HCT116 (cell line): ENCODE measurements at regions not wholly inside any gene's neighbourhood (a gene's known extent, or its start where the extent isn't known, plus 50 kb on each side); places are given as distances from the start of the nearest gene placed in this dataset.

Experiments
- ATAC-seq: fragments of 200-7000 bp; cut with Tn5 transposase; 2 replicates; pipeline ENCODE4 v1.9.1; 2020; ENCODE audit warnings: mild to moderate bottlenecking, moderate library complexity
- BruUV-seq: library from RNA; stranded (reverse); fragments of 400-500 nt; replicated peaks from 2 replicates; lab custom pipeline; 2021; lab: Mats Ljungman, UMichigan
- CTCF ChIA-PET: fragments of 300-600 bp; sonication (Branson Sonifier 250); formaldehyde crosslinking; loops from one replicate; lab custom pipeline; 2021; ENCODE audit warnings: antibody characterized with exemption; lab: Charles Lee
- POLR2A ChIA-PET: fragments of 300-600, 350-600 bp; sonication (Branson Sonifier 250); formaldehyde crosslinking; loops from one replicate; lab custom pipeline; 2021; ENCODE audit warnings: antibody characterized with exemption; lab: Charles Lee
- RAD21 ChIA-PET, 2 experiments: fragments of 300-600 bp; sonication (Branson Sonifier 250); formaldehyde crosslinking; loops; one replicate each; lab custom pipeline; 2023; ENCODE audit warnings: low total read pairs in 2 of 2; ENCODE audit not compliant: uncharacterized antibody in 2 of 2, unreplicated experiment in 2 of 2, low non-redundant PET in 1 of 2; lab: Charles Lee
- DNase-seq: peaks from one replicate; pipeline ENCODE4 v3.0.0-alpha.2; 2010; ENCODE audit warnings: low read depth, low spot score
- H2AFZ ChIP-seq: fragments of 200-600 bp; shearing (Covaris generic), sonication (generic); 2 replicates; pipeline ENCODE4 v1.6.1; 2017; ENCODE audit warnings: low read depth, mixed run types, mixed read lengths, antibody characterized with exemption, low read length; ENCODE audit not compliant: poor library complexity, severe bottlenecking
- H3K27ac ChIP-seq: 2 replicates; pipeline ENCODE4 v1.5.1; 2012; ENCODE audit warnings: low read depth, low read length
- H3K27me3 ChIP-seq: fragments of 200-600 bp; sonication (generic); 2 replicates; pipeline ENCODE4 v1.6.1; 2016; ENCODE audit warnings: mixed run types, low read length, mixed read lengths; ENCODE audit not compliant: insufficient read depth
- H3K36me3 ChIP-seq, 2 experiments: fragments of 200-500 bp in 1 of 2; fragments of 200-600 bp in 1 of 2; sonication (Bioruptor generic) in 1 of 2; sonication (generic) in 1 of 2; 2 replicates each; pipeline versions ENCODE4 v1.5.1 to v1.6.1; 2014 to 2016; ENCODE audit warnings: low read length in 2 of 2, inconsistent platforms in 1 of 2, mixed read lengths in 1 of 2, mixed run types in 1 of 2; ENCODE audit not compliant: insufficient read depth in 2 of 2, control insufficient read depth in 1 of 2
- H3K4me1 ChIP-seq, 2 experiments: fragments of 200-600 bp in 1 of 2; sonication (generic) in 1 of 2; 2 replicates each; pipeline versions ENCODE4 v1.5.1 to v1.6.1; 2012 to 2017; ENCODE audit warnings: low read length in 2 of 2, inconsistent platforms in 1 of 2, mild to moderate bottlenecking in 1 of 2, mixed read lengths in 1 of 2, mixed run types in 1 of 2, moderate library complexity in 1 of 2; ENCODE audit not compliant: insufficient read depth in 2 of 2, control insufficient read depth in 1 of 2
- H3K4me2 ChIP-seq: fragments of 200-600 bp; sonication (generic); 2 replicates; pipeline ENCODE4 v1.6.1; 2017; ENCODE audit warnings: mixed run types, low read length, mixed read lengths
- H3K4me3 ChIP-seq, 2 experiments: fragments of 200-600 bp in 1 of 2; sonication (generic) in 1 of 2; replicated peaks in 1 of 2; 2 replicates each; pipeline ENCODE4 v1.5.1; 2011 to 2016; ENCODE audit warnings: low read length in 2 of 2, control low read depth in 1 of 2, low read depth in 1 of 2, mild to moderate bottlenecking in 1 of 2, mixed read lengths in 1 of 2, mixed run types in 1 of 2
- H3K79me2 ChIP-seq: fragments of 200-600 bp; sonication (generic); 2 replicates; pipeline ENCODE4 v1.6.1; 2017; ENCODE audit warnings: mild to moderate bottlenecking, mixed run types, low read length, moderate library complexity, mixed read lengths; ENCODE audit not compliant: insufficient read depth
- H3K9ac ChIP-seq: fragments of 200-600 bp; sonication (generic); 2 replicates; pipeline ENCODE4 v1.6.1; 2016; ENCODE audit warnings: low read length, mixed read lengths
- H3K9me2 ChIP-seq: fragments of 200-600 bp; sonication (generic), shearing (Covaris generic); 2 replicates; pipeline ENCODE4 v1.6.1; 2017; ENCODE audit warnings: mixed run types, mild to moderate bottlenecking, moderate library complexity; ENCODE audit not compliant: insufficient read depth
- H3K9me3 ChIP-seq, 2 experiments: fragments of 200-500 bp in 1 of 2; fragments of 200-600 bp in 1 of 2; sonication (Bioruptor generic) in 1 of 2; sonication (generic) in 1 of 2; 2 replicates each; pipeline ENCODE4 v1.6.1; 2014 to 2017; ENCODE audit warnings: low read length in 2 of 2, mixed read lengths in 2 of 2, inconsistent platforms in 1 of 2, low read depth in 1 of 2, mild to moderate bottlenecking in 1 of 2, mixed run types in 1 of 2, moderate library complexity in 1 of 2; ENCODE audit not compliant: control insufficient read depth in 1 of 2, insufficient read depth in 1 of 2
- H4K20me1 ChIP-seq: fragments of 200-600 bp; sonication (generic), shearing (Covaris generic); 2 replicates; pipeline ENCODE4 v1.6.1; 2017; ENCODE audit warnings: mixed run types, mild to moderate bottlenecking, moderate library complexity; ENCODE audit not compliant: insufficient read depth
- CBX3 ChIP-seq: IDR thresholded peaks from 2 replicates; pipeline ENCODE4 v1.6.1; 2012; ENCODE audit warnings: low read depth
- CTCF ChIP-seq, 3 experiments: fragments of 200-600 bp in 1 of 3; sonication (generic) in 1 of 3; IDR thresholded peaks in 2 of 3; conservative IDR thresholded peaks in 1 of 3; 2 replicates each; pipeline ENCODE4 v1.5.1; 2012 to 2017; ENCODE audit warnings: low read depth in 2 of 3, low read length in 2 of 3, antibody characterized with exemption in 1 of 3, borderline replicate concordance in 1 of 3, control low read depth in 1 of 3, mild to moderate bottlenecking in 1 of 3, mixed read lengths in 1 of 3, mixed run types in 1 of 3, moderate library complexity in 1 of 3; ENCODE audit not compliant: insufficient read depth in 1 of 3
- EGR1 ChIP-seq: IDR thresholded peaks from 2 replicates; pipeline ENCODE4 v1.6.1; 2012; ENCODE audit warnings: low read depth
- ELF1 ChIP-seq: IDR thresholded peaks from 2 replicates; pipeline ENCODE4 v1.6.1; 2012; ENCODE audit warnings: low read depth, borderline replicate concordance
- FOSL1 ChIP-seq: IDR thresholded peaks from 2 replicates; pipeline ENCODE4 v1.6.1; 2012; ENCODE audit warnings: low read depth
- JUND ChIP-seq: IDR thresholded peaks from 2 replicates; pipeline ENCODE4 v1.6.1; 2012
- MAX ChIP-seq: IDR thresholded peaks from 2 replicates; pipeline ENCODE4 v1.6.1; 2012
- RAD21 ChIP-seq: IDR thresholded peaks from 2 replicates; pipeline ENCODE4 v1.6.1; 2012; ENCODE audit warnings: low read depth, mild to moderate bottlenecking
- REST ChIP-seq: IDR thresholded peaks from 2 replicates; pipeline ENCODE4 v1.6.1; 2012; ENCODE audit warnings: low read depth
- TCF7L2 ChIP-seq: IDR thresholded peaks from 2 replicates; pipeline ENCODE4 v1.7.0; 2011; ENCODE audit warnings: borderline replicate concordance, inconsistent platforms; ENCODE audit not compliant: insufficient read depth, insufficient read length; ENCODE audit errors: extremely low read depth
- YY1 ChIP-seq: IDR thresholded peaks from 2 replicates; pipeline ENCODE4 v1.6.1; 2011; ENCODE audit warnings: low read length, low read depth, moderate library complexity, mild to moderate bottlenecking; ENCODE audit not compliant: insufficient replicate concordance; ENCODE audit errors: extremely low read depth
- ZNF274 ChIP-seq: fragments of 200-500 bp; sonication (Bioruptor generic); IDR thresholded peaks from 2 replicates; pipeline ENCODE4 v1.6.1; 2014; ENCODE audit warnings: mild to moderate bottlenecking, low read depth, low read length, inconsistent platforms
- intact Hi-C: fragments of 100-400 bp; cut with micrococcal nuclease; formaldehyde crosslinking; loops from 2 replicates; pipeline ENCODE4 v1.10.0; 2022

GRCh38 chr10:81215498-81215897 lies 659.5 kb upstream of the NRG3 start:
- no peak overlapping the region for H3K27ac ChIP-seq
- H4K20me1 ChIP-seq = no peaks in the 10 kb centered on the region; the same call in 1 of the 2 replicates
- H3K9me2 ChIP-seq = no peaks in the 10 kb centered on the region
- intact Hi-C loops = no loop called here
- DNase-seq = no peak
- no peaks in the 10 kb centered on the region for H3K79me2 ChIP-seq
- BruUV-seq = no TSS peak
- peaks cover 10 to 11% of the 10 kb centered on the region in 2 experiments; a peak in 2 of 4 replicates for H3K9me3 ChIP-seq
- no peak for ATAC-seq
- H3K4me3 ChIP-seq = no peak overlapping the region
- H3K9ac ChIP-seq = no peak overlapping the region
- H3K27me3 ChIP-seq = no peaks in the 10 kb centered on the region
- no peaks in the 10 kb centered on the region for H3K4me1 ChIP-seq
- no peaks in the 10 kb centered on the region for H3K36me3 ChIP-seq
- no peak overlapping the region for H3K4me2 ChIP-seq
- no peak overlapping the region for H2AFZ ChIP-seq
- RAD21 ChIA-PET = no interaction called here
- POLR2A ChIA-PET = no interaction called here
- no peak for TF ChIP-seq CBX3
- no peak for TF ChIP-seq TCF7L2
- TF ChIP-seq JUND = no peak
- no peak for TF ChIP-seq ELF1
- TF ChIP-seq ZNF274 = no peak
- TF ChIP-seq RAD21 = no peak
- no peak for TF ChIP-seq EGR1
- TF ChIP-seq YY1 = no peak
- no peak for TF ChIP-seq MAX
- TF ChIP-seq CTCF (IDR thresholded peaks at IDR 0.05 in 2 of 3, conservative IDR thresholded peaks at IDR 0.05 in 1 of 3; ENCODE audit: borderline replicate concordance in 1 of 3, insufficient read depth in 1 of 3, low read depth in 2 of 3, low read length in 2 of 3) = no peak
- TF ChIP-seq FOSL1 = no peak
- TF ChIP-seq REST = no peak
- CTCF ChIA-PET = no interaction called here
